ENCODE measurements at regions not wholly inside any gene's neighbourhood (a gene's known extent, or its start where the extent isn't known, plus 50 kb on each side); places are given as distances from the start of the nearest gene placed in this dataset.

GRCh38 chr6:26230351-26230750 is 134.6 kb upstream of the BTN3A2 start:
- H3K36me3 Mint-ChIP-seq (ENCODE audit: low read depth): no peaks in the 10 kb centered on the region
- no peaks in the 10 kb centered on the region for H3K9me3 Mint-ChIP-seq (ENCODE audit: low read depth)
- H3K27ac Mint-ChIP-seq (ENCODE audit: unreplicated experiment): no peak overlapping the region
- TF ChIP-seq CTCF (IDR thresholded peaks at IDR 0.05): no peak
- H3K27me3 Mint-ChIP-seq (ENCODE audit: low read depth): no peaks in the 10 kb centered on the region
- H3K4me3 Mint-ChIP-seq (ENCODE audit: unreplicated experiment): no peak overlapping the region
- DNase-seq (ENCODE audit: low spot score): no peak
- H3K4me1 Mint-ChIP-seq (ENCODE audit: low read depth): peaks cover 23% of the 10 kb centered on the region

DNA sequence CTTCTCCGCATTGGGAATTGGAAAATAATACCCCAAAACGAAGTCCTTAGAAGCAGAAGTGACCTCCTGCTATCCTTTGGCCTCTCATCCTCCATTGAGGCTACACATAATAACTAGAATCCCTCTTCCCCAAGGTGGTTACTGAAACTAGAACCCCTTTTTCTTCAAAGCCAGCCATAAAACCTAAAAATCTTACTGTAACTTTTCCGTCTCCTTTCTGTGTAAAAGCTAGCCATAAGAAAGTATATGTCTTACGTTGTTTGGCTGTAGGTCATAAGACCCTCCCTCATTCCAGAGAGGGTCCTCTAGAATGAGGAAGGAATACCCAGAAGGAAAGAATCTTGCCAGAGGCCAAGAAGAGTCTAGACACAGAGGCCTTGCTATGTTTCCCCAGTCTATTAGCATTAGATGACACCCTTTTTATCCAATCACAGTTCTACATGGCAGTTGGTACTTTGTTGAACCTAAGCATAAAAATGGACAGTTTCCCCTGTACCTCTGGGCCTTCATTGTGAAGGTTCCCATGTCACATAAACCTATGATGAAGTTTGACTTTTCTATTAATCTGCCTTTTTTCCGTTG is 133.9 kb upstream of the BTN3A2 start:
- TF ChIP-seq CTCF (IDR thresholded peaks at IDR 0.05): no peak
- H3K9me3 Mint-ChIP-seq (ENCODE audit: low read depth): no peaks in the 10 kb centered on the region
- no peak for DNase-seq (ENCODE audit: low spot score)
- no peak overlapping the region for H3K27ac Mint-ChIP-seq (ENCODE audit: unreplicated experiment)
- no peaks in the 10 kb centered on the region for H3K36me3 Mint-ChIP-seq (ENCODE audit: low read depth)
- H3K27me3 Mint-ChIP-seq (ENCODE audit: low read depth): no peaks in the 10 kb centered on the region
- peaks cover 25% of the 10 kb centered on the region for H3K4me1 Mint-ChIP-seq (ENCODE audit: low read depth)
- no peak overlapping the region for H3K4me3 Mint-ChIP-seq (ENCODE audit: unreplicated experiment)

- no peak overlapping the region for H3K4me3 Mint-ChIP-seq (ENCODE audit: unreplicated experiment)
- no peak for DNase-seq (ENCODE audit: low spot score)
- no peaks in the 10 kb centered on the region for H3K36me3 Mint-ChIP-seq (ENCODE audit: low read depth)
- H3K27ac Mint-ChIP-seq (ENCODE audit: unreplicated experiment): no peak overlapping the region
- peaks cover 23% of the 10 kb centered on the region for H3K4me1 Mint-ChIP-seq (ENCODE audit: low read depth)
- no peaks in the 10 kb centered on the region for H3K27me3 Mint-ChIP-seq (ENCODE audit: low read depth)
- no peak for TF ChIP-seq CTCF (IDR thresholded peaks at IDR 0.05)
- H3K9me3 Mint-ChIP-seq (ENCODE audit: low read depth): no peaks in the 10 kb centered on the region
Measured at GRCh38 chr6:26232306-26232939, 132.6 kb upstream of the BTN3A2 start.

GRCh38 chr6:26232940-26233648 is 131.9 kb upstream of the BTN3A2 start:
- H3K4me1 Mint-ChIP-seq (ENCODE audit: low read depth): peaks cover 23% of the 10 kb centered on the region
- H3K27ac Mint-ChIP-seq (ENCODE audit: unreplicated experiment): no peak overlapping the region
- no peak overlapping the region for H3K4me3 Mint-ChIP-seq (ENCODE audit: unreplicated experiment)

More at GRCh38 chr6:26232940-26233648, 131.9 kb upstream of the BTN3A2 start:
- Mint-ChIP-seq H3K36me3 (ENCODE audit: low read depth) (no peaks in the 10 kb centered on the region), H3K27me3 (ENCODE audit: low read depth) (no peaks in the 10 kb centered on the region), H3K9me3 (ENCODE audit: low read depth) (no peaks in the 10 kb centered on the region)
- DNase-seq (ENCODE audit: low spot score): no peak
- no peak for TF ChIP-seq CTCF (IDR thresholded peaks at IDR 0.05)
